ENCODE measurements at regions not wholly inside any gene's neighbourhood (a gene's known extent, or its start where the extent isn't known, plus 50 kb on each side); places are given as distances from the start of the nearest gene placed in this dataset.

GRCh38 chr5:59943452-59944113 is 50.1 kb upstream of the PDE4D start:
- Histone ChIP-seq H3K36me3 (ENCODE audit: control insufficient read depth, insufficient read depth, low read length) (no peaks in the 10 kb centered on the region), H3K27me3 (ENCODE audit: control insufficient read depth, insufficient read depth, low read length) (no peaks in the 10 kb centered on the region), H3K4me3 (ENCODE audit: low read depth, low read length) (no peak overlapping the region)
- TF ChIP-seq CTCF (IDR thresholded peaks at IDR 0.05; ENCODE audit: insufficient read depth, low read length, poor library complexity, severe bottlenecking): no peak
- DNase-seq (ENCODE audit: low read depth): no peak

Data from kidney epithelial cell (primary cell).